Keratinocyte (primary cell): ENCODE measurements at regions not wholly inside any gene's neighbourhood (a gene's known extent, or its start where the extent isn't known, plus 50 kb on each side); places are given as distances from the start of the nearest gene placed in this dataset.

Experiments used
- EZH2 ChIP-seq: IDR thresholded peaks from one replicate; pipeline ENCODE4 v1.6.1; 2012; ENCODE audit warnings: inconsistent platforms, mild to moderate bottlenecking, low read length, moderate library complexity
- TF ChIP-seq, protein P1 (sequence below), 3 experiments: IDR thresholded peaks in 1 of 3; conservative IDR thresholded peaks in 1 of 3; optimal IDR thresholded peaks in 1 of 3; 2 replicates in 2 of 3; 3 replicates in 1 of 3; pipeline versions ENCODE3 to v1.5.1; 2011; ENCODE audit warnings: low read length in 3 of 3, mild to moderate bottlenecking in 3 of 3, moderate library complexity in 2 of 3, control low read depth in 1 of 3, inconsistent platforms in 1 of 3; ENCODE audit not compliant: insufficient read depth in 2 of 3; ENCODE audit errors: extremely low read depth in 1 of 3

DNA sequence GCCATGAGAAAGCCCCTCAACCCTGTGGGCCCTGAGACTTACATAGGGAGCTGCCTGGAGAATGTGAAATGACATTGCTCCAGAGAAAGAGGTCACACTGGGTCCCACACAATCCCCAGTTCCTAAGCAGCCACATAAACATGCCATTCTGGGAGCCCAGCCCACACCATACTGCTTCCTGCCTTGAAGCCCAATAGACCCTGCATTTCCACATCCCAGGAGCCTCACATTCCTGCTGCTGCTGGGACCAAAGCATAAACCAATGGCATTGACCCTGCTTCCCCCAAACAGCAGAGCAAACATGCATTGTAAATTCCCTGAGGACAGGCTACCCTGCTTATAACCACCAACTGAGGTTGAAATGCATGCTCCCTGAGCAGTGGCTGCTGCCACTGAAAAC, 1117.6 kb upstream of the SLC39A10 start:
- TF ChIP-seq EZH2, result no peak
- TF ChIP-seq, protein P1, sequence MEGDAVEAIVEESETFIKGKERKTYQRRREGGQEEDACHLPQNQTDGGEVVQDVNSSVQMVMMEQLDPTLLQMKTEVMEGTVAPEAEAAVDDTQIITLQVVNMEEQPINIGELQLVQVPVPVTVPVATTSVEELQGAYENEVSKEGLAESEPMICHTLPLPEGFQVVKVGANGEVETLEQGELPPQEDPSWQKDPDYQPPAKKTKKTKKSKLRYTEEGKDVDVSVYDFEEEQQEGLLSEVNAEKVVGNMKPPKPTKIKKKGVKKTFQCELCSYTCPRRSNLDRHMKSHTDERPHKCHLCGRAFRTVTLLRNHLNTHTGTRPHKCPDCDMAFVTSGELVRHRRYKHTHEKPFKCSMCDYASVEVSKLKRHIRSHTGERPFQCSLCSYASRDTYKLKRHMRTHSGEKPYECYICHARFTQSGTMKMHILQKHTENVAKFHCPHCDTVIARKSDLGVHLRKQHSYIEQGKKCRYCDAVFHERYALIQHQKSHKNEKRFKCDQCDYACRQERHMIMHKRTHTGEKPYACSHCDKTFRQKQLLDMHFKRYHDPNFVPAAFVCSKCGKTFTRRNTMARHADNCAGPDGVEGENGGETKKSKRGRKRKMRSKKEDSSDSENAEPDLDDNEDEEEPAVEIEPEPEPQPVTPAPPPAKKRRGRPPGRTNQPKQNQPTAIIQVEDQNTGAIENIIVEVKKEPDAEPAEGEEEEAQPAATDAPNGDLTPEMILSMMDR (optimal IDR thresholded peaks at IDR 0.05 in 1 of 3, IDR thresholded peaks at IDR 0.05 in 1 of 3, conservative IDR thresholded peaks at IDR 0.05 in 1 of 3; ENCODE audit: extremely low read depth in 1 of 3, insufficient read depth in 2 of 3, low read length in 3 of 3), result no peak
